Stomach (tissue), 4 donors: ENCODE measurements at regions not wholly inside any gene's neighbourhood (a gene's known extent, or its start where the extent isn't known, plus 50 kb on each side); places are given as distances from the start of the nearest gene placed in this dataset.

ENCODE experiments used
- EP300 ChIP-seq: sonication (generic); formaldehyde crosslinking; IDR thresholded peaks from one replicate; pipeline ENCODE4 v1.6.1; 2017; ENCODE audit warnings: antibody characterized with exemption
- POLR2A ChIP-seq, 4 donors: fragments of 450-650 bp; IDR thresholded peaks; one replicate each; pipeline ENCODE4 v1.6.1; 2016; ENCODE audit warnings: antibody characterized with exemption in 4 of 4, control low read depth in 2 of 4, mild to moderate bottlenecking in 1 of 4, moderate library complexity in 1 of 4
- TF ChIP-seq, protein P1 (sequence below), 7 experiments: fragments of 450-650 bp in 4 of 7; fragments of 200-600 bp in 3 of 7; sonication (generic) in 3 of 7; IDR thresholded peaks; one replicate each; pipeline ENCODE4 v1.5.1; 2016 to 2019; ENCODE audit warnings: antibody characterized with exemption in 7 of 7, control low read depth in 2 of 7, mild to moderate bottlenecking in 1 of 7

GRCh38 chr16:26547681-26548080, 519.0 kb upstream of the C16orf82 start:
- TF ChIP-seq, protein P1, sequence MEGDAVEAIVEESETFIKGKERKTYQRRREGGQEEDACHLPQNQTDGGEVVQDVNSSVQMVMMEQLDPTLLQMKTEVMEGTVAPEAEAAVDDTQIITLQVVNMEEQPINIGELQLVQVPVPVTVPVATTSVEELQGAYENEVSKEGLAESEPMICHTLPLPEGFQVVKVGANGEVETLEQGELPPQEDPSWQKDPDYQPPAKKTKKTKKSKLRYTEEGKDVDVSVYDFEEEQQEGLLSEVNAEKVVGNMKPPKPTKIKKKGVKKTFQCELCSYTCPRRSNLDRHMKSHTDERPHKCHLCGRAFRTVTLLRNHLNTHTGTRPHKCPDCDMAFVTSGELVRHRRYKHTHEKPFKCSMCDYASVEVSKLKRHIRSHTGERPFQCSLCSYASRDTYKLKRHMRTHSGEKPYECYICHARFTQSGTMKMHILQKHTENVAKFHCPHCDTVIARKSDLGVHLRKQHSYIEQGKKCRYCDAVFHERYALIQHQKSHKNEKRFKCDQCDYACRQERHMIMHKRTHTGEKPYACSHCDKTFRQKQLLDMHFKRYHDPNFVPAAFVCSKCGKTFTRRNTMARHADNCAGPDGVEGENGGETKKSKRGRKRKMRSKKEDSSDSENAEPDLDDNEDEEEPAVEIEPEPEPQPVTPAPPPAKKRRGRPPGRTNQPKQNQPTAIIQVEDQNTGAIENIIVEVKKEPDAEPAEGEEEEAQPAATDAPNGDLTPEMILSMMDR (IDR thresholded peaks at IDR 0.05) = no peak
- TF ChIP-seq POLR2A (IDR thresholded peaks at IDR 0.05) (no peak), EP300 (no peak)
